HG02610 (cell line): ENCODE measurements at regions not wholly inside any gene's neighbourhood (a gene's known extent, or its start where the extent isn't known, plus 50 kb on each side); places are given as distances from the start of the nearest gene placed in this dataset.

Experiments
- ATAC-seq: cut with Tn5 transposase; IDR thresholded peaks from one replicate; pipeline ENCODE4 v1.9.1; 2021; ENCODE audit warnings: mild to moderate bottlenecking, moderate library complexity; ENCODE audit not compliant: unreplicated experiment

DNA sequence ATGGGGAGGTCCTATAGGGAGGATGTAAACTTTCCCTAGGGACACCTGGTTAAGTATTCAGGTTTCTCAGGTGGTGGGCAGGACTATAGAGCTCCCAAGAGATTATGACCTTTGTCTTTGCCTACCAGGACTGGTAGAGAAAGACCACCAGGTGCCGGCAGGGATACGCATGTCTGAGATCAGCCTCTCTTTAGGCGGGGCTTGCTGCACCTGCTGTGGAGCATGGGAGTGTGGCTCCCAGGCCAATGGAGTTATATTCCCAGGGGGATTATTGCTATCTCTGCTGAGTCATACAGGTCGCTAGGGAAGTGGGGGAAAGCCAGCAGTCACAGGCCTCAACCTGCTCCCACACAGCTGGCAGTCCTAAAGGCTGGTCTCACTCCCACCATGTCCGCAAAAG, 280.5 kb upstream of the MMS22L start:
- ATAC-seq, result no peak

DNA sequence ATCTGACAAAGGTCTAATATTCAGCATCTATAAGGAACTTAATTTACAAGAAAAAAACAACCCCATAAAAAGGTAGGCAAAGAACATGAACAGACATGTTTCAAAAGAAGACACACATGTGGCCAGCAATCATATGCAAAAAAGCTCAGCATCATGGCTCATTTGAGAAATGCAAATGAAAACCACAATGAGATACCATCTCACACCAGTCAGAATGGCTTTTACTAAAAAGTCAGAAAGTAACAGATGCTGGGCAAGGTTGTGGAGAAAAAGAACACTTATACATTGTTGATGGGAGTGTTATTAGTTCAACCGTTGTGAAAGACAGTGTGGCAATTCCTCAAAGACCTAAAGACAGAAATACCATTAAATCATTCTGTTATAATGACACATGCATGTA, 289.9 kb upstream of the MMS22L start:
- ATAC-seq, result no peak

DNA sequence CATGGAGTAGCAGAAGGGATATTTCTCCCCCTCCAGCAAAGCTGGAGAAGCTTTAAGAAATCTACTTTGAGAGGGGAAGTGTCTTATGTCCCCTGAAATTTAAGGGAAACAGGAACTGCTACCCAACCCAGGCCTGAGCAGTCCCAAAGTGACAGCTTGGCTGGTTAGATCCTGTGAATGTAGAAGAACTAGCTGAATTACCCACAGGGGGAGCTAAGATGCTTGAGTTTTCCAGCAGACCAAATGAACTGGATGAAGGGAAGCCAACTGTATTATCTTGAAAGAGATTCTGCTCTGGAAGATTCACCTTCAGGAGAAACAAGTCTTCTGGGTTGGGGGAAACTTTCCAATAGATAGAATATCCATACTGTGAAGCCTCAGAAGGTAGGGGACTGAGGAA, 303.3 kb upstream of the MMS22L start:
- ATAC-seq, result no peak

DNA sequence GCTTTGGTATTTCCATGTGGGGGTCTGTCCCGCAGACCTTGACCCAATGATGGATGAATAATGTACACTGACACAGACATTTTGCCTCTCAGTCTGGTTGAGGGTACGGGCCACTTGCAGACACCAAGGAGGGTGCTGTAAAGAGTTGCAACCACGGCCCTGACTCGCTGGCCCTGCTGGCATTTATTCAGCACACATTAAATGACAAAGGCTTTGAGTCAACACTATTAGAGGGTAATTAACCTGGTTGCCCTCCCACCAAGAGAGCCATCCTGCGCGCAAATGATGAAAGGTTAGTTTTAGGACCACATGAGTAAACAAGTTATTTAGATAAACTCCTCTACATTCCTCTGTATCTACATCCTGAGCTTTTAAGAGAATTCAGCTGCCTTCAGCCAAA, 308.9 kb upstream of the MMS22L start:
- no peak for ATAC-seq

DNA sequence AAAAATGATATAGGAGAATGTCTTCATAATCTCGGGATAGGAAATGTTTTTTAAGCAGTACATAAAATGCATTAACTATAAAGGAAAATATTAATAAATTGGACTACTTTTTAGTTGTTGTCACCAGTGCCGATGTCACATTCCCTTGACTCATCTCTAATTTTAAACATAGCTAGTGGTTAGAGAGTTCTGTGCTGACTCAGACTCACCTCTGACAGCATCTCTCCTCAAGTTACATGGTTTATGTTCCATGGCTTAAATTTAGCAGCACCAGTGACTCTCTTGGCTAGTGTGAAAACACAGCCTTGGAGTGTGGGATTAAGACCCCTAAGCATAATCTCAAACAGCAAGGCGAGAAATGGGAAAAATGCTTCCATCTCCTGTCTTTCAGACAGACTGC, 311.8 kb upstream of the MMS22L start:
- ATAC-seq, result no peak

DNA sequence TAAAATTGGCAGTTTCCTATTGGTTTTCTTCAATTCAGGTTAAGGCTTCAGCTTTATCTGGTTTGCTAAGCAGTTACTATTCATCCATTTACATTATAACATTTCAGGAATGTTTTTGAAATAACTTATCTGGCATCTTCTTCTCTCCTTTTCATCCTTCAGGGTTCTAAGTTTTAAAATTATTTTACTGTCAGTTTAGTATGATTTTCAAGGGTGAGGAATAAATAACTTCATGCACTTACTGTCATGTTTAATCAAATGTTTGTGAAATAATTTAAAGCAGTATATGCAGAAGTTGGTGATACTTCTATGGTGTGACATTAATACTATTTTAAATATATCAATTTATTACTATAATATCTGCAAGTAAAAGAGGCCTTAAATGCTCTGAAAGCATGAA, 338.1 kb upstream of the MMS22L start:
- ATAC-seq, result no peak

DNA sequence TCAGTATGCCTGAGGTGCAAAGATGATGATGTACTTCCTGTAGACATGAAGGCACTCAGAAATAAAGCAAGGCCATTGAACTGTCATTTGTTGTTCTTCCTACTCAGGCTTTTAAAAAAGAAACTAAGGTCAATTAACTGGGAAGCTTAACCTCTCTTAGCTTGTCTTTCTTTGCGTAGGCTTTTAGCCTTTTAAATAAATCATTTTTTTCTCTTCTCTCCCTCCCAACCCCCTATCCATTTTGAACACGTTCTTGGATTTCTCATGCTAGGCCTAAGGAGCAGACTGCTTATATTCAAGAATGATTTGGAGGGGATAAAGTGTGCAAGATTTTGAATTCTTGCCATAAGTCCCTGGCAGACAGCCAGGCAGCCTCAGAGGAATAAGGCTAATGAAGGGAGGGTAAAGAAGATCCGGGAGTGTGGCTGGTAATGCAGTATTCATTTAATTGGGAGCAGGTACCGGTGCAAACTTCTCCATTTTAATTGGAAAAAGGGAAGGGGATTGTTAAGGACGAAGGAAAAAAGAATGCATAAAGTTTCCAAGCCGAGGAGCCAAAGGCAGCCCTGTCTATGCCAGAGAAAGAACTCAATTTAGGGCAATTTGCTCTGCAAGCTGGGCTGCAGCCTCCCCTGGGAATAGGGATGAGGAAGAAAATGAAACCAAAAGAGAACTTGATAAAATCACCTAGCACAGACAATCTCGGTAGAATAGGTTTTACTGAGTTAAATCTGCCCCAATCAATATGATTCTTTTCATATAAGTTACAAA, 343.8 kb upstream of the MMS22L start:
- no peak for ATAC-seq

DNA sequence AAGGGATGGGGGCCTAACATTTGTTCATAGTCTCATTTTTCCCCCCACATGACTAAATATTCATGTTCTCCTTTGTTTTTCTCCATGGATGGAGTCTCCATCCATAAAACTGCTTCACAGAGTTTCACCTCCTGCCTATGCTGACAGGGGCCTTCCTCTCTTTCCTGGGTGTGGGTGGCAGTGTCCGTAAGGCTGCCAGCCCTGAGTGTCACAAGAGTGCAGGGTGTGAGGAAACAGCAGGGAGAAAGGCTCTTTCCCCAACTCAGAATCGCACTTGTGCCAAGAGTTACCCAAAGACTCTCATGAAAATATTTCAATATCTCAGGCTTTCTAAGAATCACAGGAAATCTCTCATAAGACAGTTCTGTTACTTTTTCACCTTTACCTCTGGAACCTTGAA, 346.2 kb upstream of the MMS22L start:
- no peak for ATAC-seq

DNA sequence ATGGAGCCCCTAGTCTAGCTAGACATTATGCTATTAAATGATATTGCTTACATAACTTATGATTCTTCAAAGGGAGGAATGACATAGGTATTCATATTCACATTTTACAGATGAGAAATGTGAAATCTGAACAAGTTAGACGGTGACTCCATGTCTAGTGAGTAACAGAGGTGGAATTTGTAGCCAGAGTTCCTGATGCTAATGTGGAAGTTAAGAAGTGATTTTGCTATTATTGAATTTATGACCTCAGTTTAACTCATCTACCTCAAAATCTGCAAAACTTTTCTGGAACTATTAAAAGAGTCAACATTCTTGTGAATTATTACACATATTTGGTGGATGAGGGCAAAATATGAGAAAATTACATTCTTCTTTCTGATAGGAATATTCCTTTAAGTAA, 347.6 kb upstream of the MMS22L start:
- no peak for ATAC-seq

DNA sequence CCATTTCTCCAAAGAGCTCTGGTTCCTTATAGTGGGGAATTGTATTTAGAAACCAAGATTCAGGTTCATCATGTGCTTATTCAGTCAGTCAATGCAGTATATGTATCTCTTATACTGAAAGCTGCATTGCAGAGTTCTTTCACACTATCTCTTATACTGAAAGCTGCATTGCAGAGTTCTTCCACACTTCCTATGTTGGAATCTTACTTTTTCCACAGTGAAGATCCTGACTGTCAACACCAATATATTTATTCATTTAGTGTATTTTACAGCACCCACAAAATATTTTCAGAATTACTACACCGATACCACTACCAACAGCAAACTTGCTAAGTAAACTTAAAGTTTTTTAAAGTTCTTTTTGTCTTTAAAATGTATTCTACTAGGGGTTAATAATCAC, 349.3 kb upstream of the MMS22L start:
- no peak for ATAC-seq

DNA sequence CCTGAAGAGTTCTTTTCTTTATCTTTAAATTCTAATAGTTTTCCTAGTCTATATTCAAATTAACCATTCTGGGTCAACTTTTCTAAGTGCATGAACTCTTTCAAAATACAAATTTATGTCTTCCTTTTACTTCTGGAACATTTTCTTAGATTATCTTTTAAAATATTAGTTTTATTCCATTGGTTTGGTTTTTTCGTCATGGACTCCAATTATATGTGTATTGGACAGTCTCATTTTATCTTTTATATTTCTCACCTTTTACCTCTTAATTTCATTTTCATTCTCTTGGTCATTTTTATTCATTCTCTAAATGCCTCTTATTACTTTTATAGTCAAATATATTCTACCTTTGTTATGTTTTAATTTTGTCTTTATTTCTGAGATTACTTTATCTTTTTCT, 356.7 kb upstream of the MMS22L start:
- no peak for ATAC-seq

DNA sequence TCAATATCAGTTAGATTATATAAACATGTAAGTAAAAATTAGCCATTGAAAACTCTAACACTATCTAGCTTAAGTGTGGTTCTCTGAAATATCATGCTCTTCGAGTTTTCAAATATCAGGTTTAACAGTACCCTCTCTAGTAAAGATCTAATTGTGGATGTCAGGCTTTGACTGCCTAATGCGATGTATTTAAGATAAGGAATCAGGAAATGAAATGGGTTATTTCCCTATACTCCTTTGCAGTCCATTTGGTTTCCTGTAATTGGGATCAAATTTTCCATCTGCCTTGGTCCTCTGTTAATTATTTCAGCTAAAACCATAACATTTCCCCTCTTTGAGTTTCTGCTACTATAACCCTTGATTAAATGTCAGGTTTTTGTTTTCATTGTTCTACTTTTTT, 361.3 kb upstream of the MMS22L start:
- ATAC-seq, result no peak

DNA sequence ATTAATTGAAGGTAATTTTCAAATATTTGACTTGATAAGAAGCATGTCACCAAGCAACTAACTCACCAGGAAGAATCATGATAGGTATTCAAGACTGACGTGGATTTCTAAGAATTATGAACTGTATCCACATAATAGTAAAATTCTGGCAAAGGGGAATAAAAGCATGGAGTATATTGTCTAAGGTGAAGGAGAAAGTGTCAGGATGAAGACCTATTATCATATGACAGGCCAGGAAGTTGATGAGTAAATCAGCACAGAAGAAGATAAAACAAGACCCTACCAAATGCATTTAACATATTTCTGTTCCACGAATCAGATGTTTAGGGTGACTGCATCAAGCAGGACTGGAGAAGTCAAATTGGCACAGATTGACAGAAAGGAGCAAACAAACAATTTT, 362.7 kb upstream of the MMS22L start:
- no peak for ATAC-seq

DNA sequence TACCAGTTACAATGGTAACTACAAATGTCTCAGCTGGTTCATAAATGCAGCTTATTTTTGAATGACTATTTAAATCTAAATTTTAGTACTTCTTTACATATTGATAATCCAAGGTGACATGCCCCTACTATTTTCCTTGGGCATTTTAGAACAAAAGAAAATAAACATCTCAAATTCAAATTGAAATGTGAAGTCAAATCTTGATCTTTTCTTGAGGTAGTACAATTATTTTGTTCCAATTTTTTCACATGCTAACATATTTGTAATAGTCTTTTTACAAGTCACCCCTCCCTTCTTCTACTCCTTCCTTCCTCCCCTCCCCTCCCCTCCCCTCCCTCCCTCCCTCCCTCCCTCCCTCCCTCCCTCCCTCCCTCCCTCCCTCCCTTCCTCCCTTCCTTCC, 370.1 kb upstream of the MMS22L start:
- ATAC-seq, result no peak

DNA sequence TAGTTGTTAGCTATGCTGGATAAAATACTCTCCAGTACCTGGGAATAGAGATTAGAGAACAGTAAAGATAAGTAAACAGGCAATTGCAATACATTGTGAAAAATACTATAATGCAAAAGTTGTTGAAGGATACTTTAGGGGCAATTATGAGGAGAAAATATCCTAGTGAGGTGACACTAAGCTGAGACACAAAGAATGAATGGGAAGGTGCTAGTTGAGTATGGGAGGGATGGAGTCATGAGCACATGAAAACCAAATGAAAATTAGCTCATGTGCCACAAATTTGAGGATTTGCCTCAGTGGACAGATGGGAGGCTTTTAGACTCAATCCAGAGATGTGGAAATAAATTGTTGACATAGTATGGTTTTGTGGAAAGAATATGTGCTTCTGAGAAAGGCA, 370.5 kb upstream of the MMS22L start:
- ATAC-seq, result no peak

DNA sequence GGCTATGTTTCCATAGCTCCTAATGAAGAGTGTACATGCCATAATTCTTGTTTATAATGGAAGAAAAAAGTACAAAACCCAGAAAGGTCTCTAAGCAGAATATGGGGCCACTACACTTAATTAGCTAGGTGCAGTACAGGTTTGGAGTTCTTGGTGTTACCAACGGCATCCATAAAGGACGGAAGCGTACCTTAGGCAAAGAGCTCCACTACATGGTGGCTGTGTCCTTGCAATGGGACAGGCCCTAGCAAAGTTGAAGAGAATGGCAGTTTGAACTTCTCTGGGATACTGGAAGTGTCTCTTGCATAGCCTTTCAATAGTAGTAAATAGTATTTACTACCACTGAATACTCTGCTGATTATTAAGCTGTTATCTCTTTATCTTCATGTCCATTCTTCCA, 371.7 kb upstream of the MMS22L start:
- no peak for ATAC-seq

DNA sequence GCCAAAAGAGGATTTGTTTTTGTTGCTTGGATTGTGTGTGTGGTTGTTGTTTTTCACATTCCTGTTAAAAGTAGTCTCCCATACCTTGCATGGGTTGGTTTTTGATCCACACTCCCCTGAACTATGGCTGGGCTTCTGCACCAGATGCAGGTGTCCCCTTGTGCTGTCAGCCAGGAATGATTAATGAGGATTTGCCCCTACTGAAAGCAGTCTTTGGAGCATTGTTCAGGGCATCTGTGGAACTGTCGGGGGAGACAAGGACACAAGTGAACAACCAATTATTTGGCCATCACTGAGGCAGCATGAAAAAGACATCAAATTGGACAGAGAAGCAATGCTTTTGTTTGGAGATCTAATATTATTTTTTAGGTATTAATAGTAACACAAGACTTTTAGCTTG, 373.2 kb upstream of the MMS22L start:
- ATAC-seq, result no peak

DNA sequence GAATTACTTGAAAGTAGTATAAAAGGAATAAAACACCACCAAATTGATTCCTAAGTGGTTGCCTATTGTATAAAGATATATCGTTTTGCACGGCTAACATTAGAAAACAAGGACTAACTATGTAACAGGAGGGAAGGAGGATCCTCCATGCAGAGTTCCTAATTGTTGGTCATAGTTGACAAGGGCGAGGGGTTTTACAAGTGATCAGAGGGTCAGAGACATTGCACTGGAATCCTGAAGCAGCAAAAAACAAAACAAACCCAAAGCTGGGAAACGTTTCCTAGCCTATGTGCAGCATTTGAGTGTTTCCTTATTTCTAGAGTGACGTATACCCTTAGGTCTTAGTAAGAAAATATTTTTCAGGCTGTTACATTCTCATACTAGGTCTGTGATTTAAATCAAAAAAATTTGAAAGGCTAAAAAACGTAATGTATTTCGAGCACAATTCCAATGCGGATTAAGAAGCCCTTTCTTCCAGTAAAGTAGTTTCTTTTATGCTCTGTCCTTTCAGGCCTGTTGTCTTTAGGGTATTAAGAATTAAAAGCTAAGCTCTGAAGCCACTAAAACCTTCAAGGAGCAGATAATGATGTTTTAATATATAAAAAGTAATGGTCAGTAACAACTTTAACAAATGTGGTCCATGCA, 373.8 kb upstream of the MMS22L start:
- ATAC-seq, result no peak

DNA sequence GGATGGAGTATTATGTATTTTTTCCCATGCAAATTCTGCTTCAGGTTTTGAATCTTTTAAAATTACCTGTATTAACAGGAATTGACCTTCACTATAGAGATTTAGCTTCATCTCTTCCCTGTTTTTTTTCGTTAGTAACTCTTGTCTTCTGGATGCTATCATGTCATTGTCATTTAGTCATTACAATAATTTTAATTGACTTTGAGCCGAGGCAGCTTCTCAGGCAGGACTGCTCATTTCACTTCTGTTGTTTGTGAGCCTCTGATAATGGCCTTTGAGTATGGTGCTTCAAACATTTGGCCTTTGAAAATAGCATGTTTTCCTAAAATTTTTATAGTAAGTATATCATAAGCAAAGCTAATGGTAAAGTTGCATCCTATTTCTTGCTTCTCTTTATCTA, 375.1 kb upstream of the MMS22L start:
- ATAC-seq, result no peak

DNA sequence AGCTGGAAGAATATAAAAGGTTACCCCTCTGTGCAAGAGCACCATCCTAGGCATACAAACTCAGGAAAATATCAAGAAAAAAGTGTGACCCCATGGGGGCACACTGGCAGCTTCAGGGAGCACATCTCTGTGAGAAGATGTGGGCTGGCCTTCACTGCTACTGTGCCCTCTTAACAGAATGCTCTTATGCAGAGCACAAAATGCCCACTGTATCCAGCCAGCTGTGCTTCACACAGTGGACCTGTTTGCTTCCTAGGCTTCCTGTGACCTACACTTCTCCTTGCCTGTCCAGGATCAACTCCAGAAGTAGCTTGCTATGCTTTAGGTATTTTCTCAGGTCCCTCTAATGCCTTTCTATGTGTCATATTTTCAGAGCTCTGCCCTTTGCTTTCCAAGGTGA, 380.2 kb upstream of the MMS22L start:
- no peak for ATAC-seq

DNA sequence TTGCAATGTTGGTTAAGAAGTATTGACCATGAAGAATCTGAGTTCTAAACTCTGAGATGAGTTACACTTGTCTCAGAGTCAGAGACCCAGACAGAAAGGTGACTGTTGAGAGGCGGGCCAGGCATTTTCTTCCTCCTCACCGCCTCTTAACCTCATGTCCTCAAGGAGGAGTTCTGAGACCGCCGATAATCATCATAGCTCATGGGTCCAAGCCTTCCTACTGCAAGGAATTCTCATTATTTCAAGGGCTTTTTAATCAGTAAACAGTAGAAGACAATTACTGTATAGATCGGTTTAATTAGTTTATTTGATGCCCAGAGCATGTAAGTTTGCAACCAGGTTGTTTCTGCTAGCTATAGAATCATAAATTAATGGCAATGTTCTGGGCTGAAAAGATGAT, 382.4 kb upstream of the MMS22L start:
- ATAC-seq, result no peak

DNA sequence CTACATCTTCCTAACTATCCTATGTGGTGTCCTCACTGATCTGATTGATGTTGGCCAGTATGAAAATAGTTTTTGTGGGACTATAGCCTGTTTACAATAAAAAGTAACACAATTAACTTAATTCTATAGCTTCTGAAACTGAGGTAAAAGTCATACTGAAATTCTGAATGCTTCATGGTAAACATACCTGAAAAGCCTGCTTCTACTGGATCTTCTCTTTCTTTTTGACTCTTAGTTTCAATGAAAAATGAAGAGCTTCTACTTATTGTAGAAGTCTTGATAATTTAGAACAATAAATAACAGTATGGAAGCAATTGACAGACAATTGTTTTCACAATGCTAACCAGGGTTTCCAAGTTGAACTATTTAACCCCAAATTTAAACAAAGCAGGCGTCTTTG, 383.9 kb upstream of the MMS22L start:
- ATAC-seq, result no peak

DNA sequence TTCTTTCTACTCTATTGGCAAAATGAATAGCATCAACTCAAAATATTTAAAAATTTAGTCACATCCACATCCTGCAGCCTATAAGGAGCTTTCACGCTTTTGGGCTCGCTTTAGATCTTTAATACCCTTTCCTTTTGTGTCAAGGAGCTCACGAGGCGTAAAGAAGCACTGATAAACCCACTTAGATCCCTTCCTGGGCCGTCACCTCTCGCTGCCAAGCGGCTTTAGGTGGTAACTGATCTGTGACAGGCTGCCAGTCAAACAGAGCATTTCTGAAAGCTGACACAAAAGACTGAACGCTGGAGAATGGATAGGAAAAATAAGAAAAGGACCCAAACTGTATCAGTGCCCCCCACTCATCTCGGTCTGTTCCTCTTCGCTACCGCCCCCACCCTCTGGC, 385.7 kb upstream of the MMS22L start:
- peak; percentile 50 for ATAC-seq
